ENCODE measurements at regions not wholly inside any gene's neighbourhood (a gene's known extent, or its start where the extent isn't known, plus 50 kb on each side); places are given as distances from the start of the nearest gene placed in this dataset.

GRCh38 chr10:106454233-106454632, 710.3 kb downstream of the SORCS1 start:
- TF ChIP-seq CTCF (IDR thresholded peaks at IDR 0.05; ENCODE audit: insufficient read depth, low read length, poor library complexity, severe bottlenecking), result no peak
- no peaks in the 10 kb centered on the region for H3K36me3 ChIP-seq (ENCODE audit: control insufficient read depth, insufficient read depth, low read length)
- H3K4me3 ChIP-seq (ENCODE audit: low read depth, low read length), result no peak overlapping the region
- no peak for DNase-seq (ENCODE audit: low read depth)
- no peaks in the 10 kb centered on the region for H3K27me3 ChIP-seq (ENCODE audit: control insufficient read depth, insufficient read depth, low read length)

DNA sequence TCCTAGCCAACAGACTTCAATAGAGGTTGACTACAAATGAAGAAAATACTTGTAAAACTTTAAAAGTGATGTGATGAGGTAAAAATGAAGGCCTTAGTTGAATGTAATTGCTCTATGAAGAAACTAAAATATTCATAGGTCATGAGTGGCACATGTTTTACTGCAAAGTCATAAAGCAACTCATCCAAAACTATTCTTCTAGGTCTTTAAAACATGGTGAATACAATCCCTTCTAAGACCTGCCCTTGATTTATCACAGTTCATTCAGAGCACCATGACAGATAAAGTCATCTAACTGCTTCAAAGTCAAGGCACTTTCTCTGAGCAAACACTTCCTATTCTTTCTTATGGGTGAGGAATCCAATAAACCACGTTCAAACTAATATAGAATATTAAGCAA, 713.5 kb downstream of the SORCS1 start:
- no peak overlapping the region for H3K4me3 ChIP-seq (ENCODE audit: low read depth, low read length)
- no peak for DNase-seq (ENCODE audit: low read depth)
- no peak for TF ChIP-seq CTCF (IDR thresholded peaks at IDR 0.05; ENCODE audit: insufficient read depth, low read length, poor library complexity, severe bottlenecking)

GRCh38 chr10:106446920-106447319, 717.6 kb downstream of the SORCS1 start:
- H3K27me3 ChIP-seq (ENCODE audit: control insufficient read depth, insufficient read depth, low read length), result no peaks in the 10 kb centered on the region
- no peaks in the 10 kb centered on the region for H3K36me3 ChIP-seq (ENCODE audit: control insufficient read depth, insufficient read depth, low read length)
- TF ChIP-seq CTCF (IDR thresholded peaks at IDR 0.05; ENCODE audit: insufficient read depth, low read length, poor library complexity, severe bottlenecking), result no peak
- H3K4me3 ChIP-seq (ENCODE audit: low read depth, low read length), result no peak overlapping the region
- no peak for DNase-seq (ENCODE audit: low read depth)

More for the DNA sequence above, 713.5 kb downstream of the SORCS1 start:
- no peaks in the 10 kb centered on the region for H3K36me3 ChIP-seq (ENCODE audit: control insufficient read depth, insufficient read depth, low read length)
- H3K27me3 ChIP-seq (ENCODE audit: control insufficient read depth, insufficient read depth, low read length), result no peaks in the 10 kb centered on the region

GRCh38 chr10:106442223-106442622, 722.3 kb downstream of the SORCS1 start:
- H3K27me3 ChIP-seq (ENCODE audit: control insufficient read depth, insufficient read depth, low read length), result no peaks in the 10 kb centered on the region
- no peak overlapping the region for H3K4me3 ChIP-seq (ENCODE audit: low read depth, low read length)
- no peak for DNase-seq (ENCODE audit: low read depth)
- no peak for TF ChIP-seq CTCF (IDR thresholded peaks at IDR 0.05; ENCODE audit: insufficient read depth, low read length, poor library complexity, severe bottlenecking)
- no peaks in the 10 kb centered on the region for H3K36me3 ChIP-seq (ENCODE audit: control insufficient read depth, insufficient read depth, low read length)

GRCh38 chr10:106440767-106441166, 723.7 kb downstream of the SORCS1 start:
- Histone ChIP-seq H3K4me3 (ENCODE audit: low read depth, low read length) (no peak overlapping the region), H3K27me3 (ENCODE audit: control insufficient read depth, insufficient read depth, low read length) (no peaks in the 10 kb centered on the region), H3K36me3 (ENCODE audit: control insufficient read depth, insufficient read depth, low read length) (no peaks in the 10 kb centered on the region)
- DNase-seq (ENCODE audit: low read depth), result no peak
- no peak for TF ChIP-seq CTCF (IDR thresholded peaks at IDR 0.05; ENCODE audit: insufficient read depth, low read length, poor library complexity, severe bottlenecking)

GRCh38 chr10:106440355-106440754, 724.2 kb downstream of the SORCS1 start:
- H3K4me3 ChIP-seq (ENCODE audit: low read depth, low read length), result no peak overlapping the region
- no peaks in the 10 kb centered on the region for H3K36me3 ChIP-seq (ENCODE audit: control insufficient read depth, insufficient read depth, low read length)
- H3K27me3 ChIP-seq (ENCODE audit: control insufficient read depth, insufficient read depth, low read length), result no peaks in the 10 kb centered on the region
- DNase-seq (ENCODE audit: low read depth), result no peak
- no peak for TF ChIP-seq CTCF (IDR thresholded peaks at IDR 0.05; ENCODE audit: insufficient read depth, low read length, poor library complexity, severe bottlenecking)
